Adrenal gland (tissue), 9 donors: ENCODE measurements at regions not wholly inside any gene's neighbourhood (a gene's known extent, or its start where the extent isn't known, plus 50 kb on each side); places are given as distances from the start of the nearest gene placed in this dataset.
A peak's percentile ranks its signal among the peaks of the same experiment; 100 is the strongest.

Source experiments
- DNase-seq, 7 donors: peaks; one replicate each; pipeline ENCODE4 v3.0.0-alpha.2; 2019 to 2020
- H3K27ac ChIP-seq, 5 donors: fragments of 200-600 bp; sonication (generic) in 4 of 5; 1 replicate in 3 of 5; 2 replicates in 2 of 5; pipeline versions ENCODE4 v1.5.1 to v1.8.0; 2016 to 2020; ENCODE audit warnings: mild to moderate bottlenecking in 1 of 5
- H3K27me3 ChIP-seq: fragments of 200-600 bp; 2 replicates; pipeline ENCODE4 v1.8.0; 2021
- H3K36me3 ChIP-seq, 2 donors: fragments of 200-600 bp; replicated peaks in 1 of 2; 1 replicate in 1 of 2; 2 replicates in 1 of 2; pipeline versions ENCODE4 v1.5.1 to v1.8.0; 2018 to 2022
- H3K4me1 ChIP-seq, 2 donors: fragments of 200-600 bp; replicated peaks in 1 of 2; 1 replicate in 1 of 2; 2 replicates in 1 of 2; pipeline versions ENCODE4 v1.5.1 to v1.8.0; 2018 to 2021
- H3K4me3 ChIP-seq, 4 donors: fragments of 200-600 bp; sonication (generic) in 3 of 4; one replicate each; pipeline ENCODE4 v1.5.1; 2016 to 2018
- H3K9me3 ChIP-seq, 3 donors: fragments of 200-600 bp; sonication (generic) in 1 of 3; replicated peaks in 1 of 3; 1 replicate in 2 of 3; 2 replicates in 1 of 3; pipeline versions ENCODE4 v1.5.1 to v1.8.0; 2016 to 2021
- CTCF ChIP-seq, 6 experiments: fragments of 450-650 bp in 4 of 6; fragments of 200-600 bp in 2 of 6; sonication (generic) in 1 of 6; IDR thresholded peaks; 1 replicate in 5 of 6; 2 replicates in 1 of 6; pipeline versions ENCODE4 v1.5.1 to v1.8.0; 2016 to 2021; ENCODE audit warnings: antibody characterized with exemption in 6 of 6, mild to moderate bottlenecking in 2 of 6, moderate library complexity in 1 of 6
- POLR2A ChIP-seq, 2 donors: fragments of 450-650 bp; IDR thresholded peaks; one replicate each; pipeline ENCODE4 v1.6.1; 2017; ENCODE audit warnings: antibody characterized with exemption in 2 of 2, mild to moderate bottlenecking in 2 of 2, moderate library complexity in 1 of 2
- WGBS, 4 donors: extraction: QIAGEN DNeasy Blood & Tissue Kit in 2 of 4; methylation state at CpG; one replicate each; pipeline versions ENCODE4 v1.1.5 to v1.1.7; 2013 to 2017; 5-methylcytosine and 5-hydroxymethylcytosine counted together
- intact Hi-C, 2 donors: fragments of 100-400 bp; cut with DNase I; formaldehyde crosslinking; loops; one replicate each; pipeline versions ENCODE4 v1.14.1 to v1.15.0; 2022 to 2023
- donor health status: healthy with polysubstance abuse.
- donor health status: Bipolar disorder and iron deficiency.
- donor health status: DM: yes; HTN: yes; CAD: no.
- donor health status: DM: no; HTN: no; CAD: no.
- donor health status: DM: no; HTN: no; CAD: no.

GRCh38 chr9:75531588-75531987, 358.9 kb upstream of the PCSK5 start:
- no peaks in the 10 kb centered on the region for H3K36me3 ChIP-seq
- H3K27ac ChIP-seq: no peak overlapping the region
- 69 to 82% (median 71%) methylated on average over 2 of the region's 2 CpGs for WGBS, 4 donors
- H3K4me3 ChIP-seq: no peak overlapping the region
- H3K27me3 ChIP-seq: no peaks in the 10 kb centered on the region
- TF ChIP-seq CTCF (IDR thresholded peaks at IDR 0.05) (no peak), POLR2A (IDR thresholded peaks at IDR 0.05) (no peak)
- H3K4me1 ChIP-seq: peaks cover 0 to 5% of the 10 kb centered on the region in 2 donors
- intact Hi-C loops: no loop called here
- H3K9me3 ChIP-seq: no peaks in the 10 kb centered on the region
- DNase-seq: peak in 3 of 7 donors; percentile 17 to 26 (median 20)

- Histone ChIP-seq H3K36me3 (no peaks in the 10 kb centered on the region), H3K4me3 (no peak overlapping the region), H3K27me3 (no peaks in the 10 kb centered on the region), H3K9me3 (no peaks in the 10 kb centered on the region), H3K27ac (no peak overlapping the region), H3K4me1 (peaks cover 0 to 5% of the 10 kb centered on the region in 2 donors)
- intact Hi-C loops: no loop called here
- 27 to 37% (median 32%) methylated on average over 3 of the region's 3 CpGs for WGBS, 4 donors
- TF ChIP-seq POLR2A (IDR thresholded peaks at IDR 0.05): no peak
- TF ChIP-seq CTCF (IDR thresholded peaks at IDR 0.05): no peak
- no peak for DNase-seq
Measured at GRCh38 chr9:75532233-75533050, 358.0 kb upstream of the PCSK5 start.

- 31 to 67% (median 58%) methylated on average over 1 of the region's 1 CpG for WGBS, 4 donors
- DNase-seq: no peak
- Histone ChIP-seq H3K27ac (no peak overlapping the region), H3K27me3 (no peaks in the 10 kb centered on the region), H3K4me1 (no peaks in the 10 kb centered on the region), H3K36me3 (no peaks in the 10 kb centered on the region), H3K9me3 (no peaks in the 10 kb centered on the region), H3K4me3 (no peak overlapping the region)
- intact Hi-C loops: no loop called here
- TF ChIP-seq POLR2A (IDR thresholded peaks at IDR 0.05): no peak
- TF ChIP-seq CTCF (IDR thresholded peaks at IDR 0.05): no peak
Measured at GRCh38 chr9:75539523-75539922, 350.9 kb upstream of the PCSK5 start.

GRCh38 chr9:75540185-75540584, 350.3 kb upstream of the PCSK5 start:
- Histone ChIP-seq H3K4me1 (no peaks in the 10 kb centered on the region), H3K27ac (no peak overlapping the region), H3K9me3 (no peaks in the 10 kb centered on the region), H3K36me3 (no peaks in the 10 kb centered on the region), H3K4me3 (no peak overlapping the region), H3K27me3 (no peaks in the 10 kb centered on the region)
- no peak for DNase-seq
- intact Hi-C loops: no loop called here
- 78 to 90% (median 87%) methylated on average over 1 of the region's 1 CpG for WGBS, 4 donors
- no peak for TF ChIP-seq POLR2A (IDR thresholded peaks at IDR 0.05)
- TF ChIP-seq CTCF (IDR thresholded peaks at IDR 0.05): no peak
